ENCODE measurements at regions not wholly inside any gene's neighbourhood (a gene's known extent, or its start where the extent isn't known, plus 50 kb on each side); places are given as distances from the start of the nearest gene placed in this dataset.

- no peak for TF ChIP-seq CTCF (IDR thresholded peaks at IDR 0.05)
- Mint-ChIP-seq H3K36me3 (no peaks in the 10 kb centered on the region), H3K9me3 (peaks cover 0 to 8% (median 4%) of the 10 kb centered on the region in 7 donors), H3K4me3 (no peak overlapping the region), H3K27ac (no peak overlapping the region), H3K27me3 (ENCODE audit: low read depth in 3 of 3) (no peaks in the 10 kb centered on the region), H3K4me1 (no peaks in the 10 kb centered on the region)
- Histone ChIP-seq H4K20me1 (ENCODE audit: insufficient read depth, low read length) (no peaks in the 10 kb centered on the region), H3K9ac (ENCODE audit: insufficient read depth, low read length, poor library complexity, severe bottlenecking) (no peak overlapping the region), H3K27me3 (ENCODE audit: control insufficient read depth in 2 of 2, insufficient read depth in 2 of 2, low read length in 2 of 2) (no peaks in the 10 kb centered on the region), H3K36me3 (replicated peaks in 1 of 2; ENCODE audit: control insufficient read depth in 1 of 2, insufficient read depth in 2 of 2, low read length in 2 of 2) (no peaks in the 10 kb centered on the region), H3K4me3 (replicated peaks in 1 of 3; ENCODE audit: low read depth in 2 of 3, low read length in 3 of 3) (no peak overlapping the region), H3K79me2 (ENCODE audit: insufficient read depth, low read length) (no peaks in the 10 kb centered on the region), H2AFZ (ENCODE audit: insufficient read depth, low read depth, low read length, poor library complexity, severe bottlenecking) (no peak overlapping the region), H3K4me2 (replicated peaks; ENCODE audit: extremely low read depth, low read length, poor library complexity, severe bottlenecking) (no peak overlapping the region), H3K4me1 (ENCODE audit: control insufficient read depth in 1 of 2, insufficient read depth in 2 of 2, low read length in 2 of 2) (no peaks in the 10 kb centered on the region), H3K9me3 (replicated peaks in 1 of 2; ENCODE audit: control insufficient read depth in 1 of 2, insufficient read depth in 1 of 2, low read length in 2 of 2) (peaks cover 0 to 4% of the 10 kb centered on the region in 2 donors), H3K27ac (ENCODE audit: low read depth in 1 of 2, low read length in 2 of 2) (no peak overlapping the region)
- WGBS (ENCODE audit: insufficient coverage), result 84% methylated on average over 2 of the region's 2 CpGs
- no peak for DNase-seq
- intact Hi-C loops (cut with micrococcal nuclease), result no loop called here
Measured at GRCh38 chr5:97937846-97938245, 754.8 kb upstream of the RIOK2 start.

- no peak overlapping the region for H2AFZ ChIP-seq (ENCODE audit: insufficient read depth, low read depth, low read length, poor library complexity, severe bottlenecking)
- H3K27ac ChIP-seq (ENCODE audit: low read depth in 1 of 2, low read length in 2 of 2), result no peak overlapping the region
- Mint-ChIP-seq H3K4me1 (no peaks in the 10 kb centered on the region), H3K27me3 (ENCODE audit: low read depth in 3 of 3) (no peaks in the 10 kb centered on the region), H3K9me3 (peaks cover 0 to 7% (median 3%) of the 10 kb centered on the region in 7 donors), H3K4me3 (no peak overlapping the region), H3K27ac (no peak overlapping the region), H3K36me3 (no peaks in the 10 kb centered on the region)
- no peaks in the 10 kb centered on the region for H4K20me1 ChIP-seq (ENCODE audit: insufficient read depth, low read length)
- no peak for DNase-seq
- no peak for TF ChIP-seq CTCF (IDR thresholded peaks at IDR 0.05)
- no peak overlapping the region for H3K4me2 ChIP-seq (replicated peaks; ENCODE audit: extremely low read depth, low read length, poor library complexity, severe bottlenecking)
- intact Hi-C loops (cut with micrococcal nuclease), result no loop called here
- no peak overlapping the region for H3K9ac ChIP-seq (ENCODE audit: insufficient read depth, low read length, poor library complexity, severe bottlenecking)
- no peaks in the 10 kb centered on the region for H3K27me3 ChIP-seq (ENCODE audit: control insufficient read depth in 2 of 2, insufficient read depth in 2 of 2, low read length in 2 of 2)
- H3K4me1 ChIP-seq (ENCODE audit: control insufficient read depth in 1 of 2, insufficient read depth in 2 of 2, low read length in 2 of 2), result no peaks in the 10 kb centered on the region
- no peaks in the 10 kb centered on the region for H3K79me2 ChIP-seq (ENCODE audit: insufficient read depth, low read length)
- peaks cover 1 to 4% of the 10 kb centered on the region in 2 donors for H3K9me3 ChIP-seq (replicated peaks in 1 of 2; ENCODE audit: control insufficient read depth in 1 of 2, insufficient read depth in 1 of 2, low read length in 2 of 2)
- H3K36me3 ChIP-seq (replicated peaks in 1 of 2; ENCODE audit: control insufficient read depth in 1 of 2, insufficient read depth in 2 of 2, low read length in 2 of 2), result no peaks in the 10 kb centered on the region
- no peak overlapping the region for H3K4me3 ChIP-seq (replicated peaks in 1 of 3; ENCODE audit: low read depth in 2 of 3, low read length in 3 of 3)
Measured at GRCh38 chr5:97943036-97943435, 760.0 kb upstream of the RIOK2 start.
